Liver (tissue), 8 donors: ENCODE measurements at regions not wholly inside any gene's neighbourhood (a gene's known extent, or its start where the extent isn't known, plus 50 kb on each side); places are given as distances from the start of the nearest gene placed in this dataset.

Experiments
- DNase-seq: peaks from one replicate; pipeline ENCODE4 v3.0.0-alpha.2; 2017; ENCODE audit warnings: low spot score
- H3K27ac ChIP-seq, 2 donors: one replicate each; pipeline ENCODE4 v1.7.0; 2013; ENCODE audit warnings: inconsistent platforms in 2 of 2, low read length in 2 of 2, control low read depth in 1 of 2, low read depth in 1 of 2, mild to moderate bottlenecking in 1 of 2
- H3K27me3 ChIP-seq, 4 donors: one replicate each; pipeline versions ENCODE4 v1.6.1 to v1.7.0; 2013; ENCODE audit warnings: low read length in 3 of 4, inconsistent platforms in 1 of 4, mild to moderate bottlenecking in 1 of 4, moderate library complexity in 1 of 4; ENCODE audit not compliant: control insufficient read depth in 4 of 4, insufficient read depth in 4 of 4
- H3K36me3 ChIP-seq, 4 donors: one replicate each; pipeline versions ENCODE4 v1.6.1 to v1.7.0; 2013; ENCODE audit warnings: low read length in 3 of 4, mild to moderate bottlenecking in 3 of 4, low read depth in 1 of 4, moderate library complexity in 1 of 4; ENCODE audit not compliant: control insufficient read depth in 4 of 4, insufficient read depth in 3 of 4
- H3K4me1 ChIP-seq, 4 donors: one replicate each; pipeline versions ENCODE4 v1.6.1 to v1.7.0; 2013; ENCODE audit warnings: low read length in 3 of 4, mild to moderate bottlenecking in 3 of 4, moderate library complexity in 1 of 4; ENCODE audit not compliant: control insufficient read depth in 4 of 4, insufficient read depth in 4 of 4
- H3K4me3 ChIP-seq, 3 donors: one replicate each; pipeline versions ENCODE4 v1.6.1 to v1.7.0; 2013; ENCODE audit warnings: low read length in 3 of 3, control low read depth in 1 of 3, low read depth in 1 of 3, mild to moderate bottlenecking in 1 of 3
- H3K9ac ChIP-seq, 2 donors: one replicate each; pipeline ENCODE4 v1.7.0; 2013; ENCODE audit warnings: low read length in 2 of 2, mild to moderate bottlenecking in 2 of 2, moderate library complexity in 2 of 2, control low read depth in 1 of 2, low read depth in 1 of 2
- H3K9me3 ChIP-seq, 4 donors: one replicate each; pipeline versions ENCODE4 v1.6.1 to v1.7.0; 2013; ENCODE audit warnings: low read length in 3 of 4; ENCODE audit not compliant: control insufficient read depth in 4 of 4
- CTCF ChIP-seq: fragments of 150-350 bp; IDR thresholded peaks from 2 replicates; pipeline ENCODE4 v1.5.1; 2017; ENCODE audit warnings: improper control_type of control experiment, low read depth, low read length; ENCODE audit not compliant: missing input control
- EGR1 ChIP-seq, 2 donors: IDR thresholded peaks; 2 replicates each; pipeline ENCODE4 v1.6.1; 2016 to 2018; ENCODE audit warnings: antibody characterized with exemption in 2 of 2, low read depth in 2 of 2
- FOXA1 ChIP-seq: IDR thresholded peaks from 2 replicates; pipeline ENCODE4 v1.6.1; 2016; ENCODE audit warnings: antibody characterized with exemption
- GABPA ChIP-seq, 2 donors: IDR thresholded peaks in 1 of 2; conservative IDR thresholded peaks in 1 of 2; 2 replicates each; pipeline ENCODE4 v1.6.1; 2016; ENCODE audit warnings: antibody characterized with exemption in 2 of 2, mild to moderate bottlenecking in 1 of 2, moderate library complexity in 1 of 2
- HNF4A ChIP-seq, 2 donors: conservative IDR thresholded peaks; 2 replicates each; pipeline ENCODE4 v1.6.1; 2016; ENCODE audit warnings: antibody characterized with exemption in 2 of 2, mild to moderate bottlenecking in 2 of 2
- HNF4G ChIP-seq: IDR thresholded peaks from 2 replicates; pipeline ENCODE4 v1.6.1; 2016; ENCODE audit warnings: antibody characterized with exemption
- JUND ChIP-seq, 2 donors: IDR thresholded peaks; 2 replicates each; pipeline ENCODE4 v1.6.1; 2016; ENCODE audit warnings: antibody characterized with exemption in 2 of 2
- NR2F2 ChIP-seq: IDR thresholded peaks from 2 replicates; pipeline ENCODE4 v1.6.1; 2016; ENCODE audit warnings: antibody characterized with exemption
- RAD21 ChIP-seq, 2 donors: IDR thresholded peaks; 2 replicates each; pipeline ENCODE4 v1.6.1; 2016; ENCODE audit warnings: antibody characterized with exemption in 2 of 2, mild to moderate bottlenecking in 2 of 2
- RXRA ChIP-seq, 2 donors: IDR thresholded peaks; 2 replicates each; pipeline ENCODE4 v1.6.1; 2017 to 2018; ENCODE audit warnings: antibody characterized with exemption in 2 of 2, mild to moderate bottlenecking in 1 of 2
- SP1 ChIP-seq: IDR thresholded peaks from 2 replicates; pipeline ENCODE4 v1.6.1; 2018; ENCODE audit warnings: antibody characterized with exemption, mild to moderate bottlenecking
- TAF1 ChIP-seq: conservative IDR thresholded peaks from 2 replicates; pipeline ENCODE4 v1.6.1; 2016; ENCODE audit warnings: antibody characterized with exemption, mild to moderate bottlenecking
- YY1 ChIP-seq: IDR thresholded peaks from 2 replicates; pipeline ENCODE4 v1.6.1; 2016; ENCODE audit warnings: antibody characterized with exemption, mild to moderate bottlenecking
- WGBS: extraction: QIAGEN DNeasy Blood & Tissue Kit; methylation state at CpG from one replicate; pipeline ENCODE4 v1.1.7; 2013; 5-methylcytosine and 5-hydroxymethylcytosine counted together
- TF ChIP-seq, protein P1 (sequence below): IDR thresholded peaks from 2 replicates; pipeline ENCODE4 v1.6.1; 2016; ENCODE audit warnings: antibody characterized with exemption
- TF ChIP-seq, protein P2 (sequence below): IDR thresholded peaks from 2 replicates; pipeline ENCODE4 v1.6.1; 2016; ENCODE audit warnings: antibody characterized with exemption
- donor health status: healthy.
- donor health status: healthy.
- donor health status: healthy.
- donor health status: healthy.
- donor health status: healthy.

GRCh38 chr12:93094988-93095737, 166.1 kb upstream of the EEA1 start (continued):
- no peak for TF ChIP-seq RXRA (IDR thresholded peaks at IDR 0.05)

DNA sequence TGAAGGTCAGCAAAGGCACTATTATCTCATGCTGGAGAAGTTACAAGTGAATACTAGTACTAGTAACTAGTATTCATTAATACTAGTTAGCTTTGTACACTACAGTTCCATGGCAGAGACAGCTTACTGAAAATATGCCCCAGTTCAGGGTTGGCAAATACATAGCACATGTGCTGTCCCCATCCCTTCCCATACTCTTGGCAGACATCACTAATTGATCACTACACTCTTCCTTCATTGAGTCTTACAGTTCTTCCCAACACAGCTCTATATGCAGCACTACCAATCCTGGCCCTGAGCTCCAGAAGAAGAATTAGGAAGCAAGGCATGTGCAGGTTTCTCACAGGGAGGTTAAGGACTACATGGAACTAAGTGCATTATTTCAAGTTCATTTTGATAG, 168.3 kb upstream of the EEA1 start:
- H3K4me3 ChIP-seq: no peak overlapping the region
- no peaks in the 10 kb centered on the region for H3K4me1 ChIP-seq
- H3K27ac ChIP-seq: no peak overlapping the region
- H3K9me3 ChIP-seq: no peaks in the 10 kb centered on the region
- no peaks in the 10 kb centered on the region for H3K27me3 ChIP-seq
- TF ChIP-seq, protein P1, sequence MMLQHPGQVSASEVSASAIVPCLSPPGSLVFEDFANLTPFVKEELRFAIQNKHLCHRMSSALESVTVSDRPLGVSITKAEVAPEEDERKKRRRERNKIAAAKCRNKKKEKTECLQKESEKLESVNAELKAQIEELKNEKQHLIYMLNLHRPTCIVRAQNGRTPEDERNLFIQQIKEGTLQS: no peak
- TF ChIP-seq TAF1 (no peak), HNF4G (no peak), NR2F2 (no peak), SP1 (no peak), CTCF (no peak), HNF4A (conservative IDR thresholded peaks at IDR 0.05) (no peak), GABPA (IDR thresholded peaks at IDR 0.05 in 1 of 2, conservative IDR thresholded peaks at IDR 0.05 in 1 of 2) (no peak), FOXA1 (no peak)
- no peak overlapping the region for H3K9ac ChIP-seq
- no peak for DNase-seq
- H3K36me3 ChIP-seq: no peaks in the 10 kb centered on the region

GRCh38 chr12:93098077-93098476, 169.0 kb upstream of the EEA1 start:
- Histone ChIP-seq H3K27me3 (no peaks in the 10 kb centered on the region), H3K4me3 (no peak overlapping the region), H3K4me1 (no peaks in the 10 kb centered on the region), H3K9me3 (no peaks in the 10 kb centered on the region), H3K27ac (no peak overlapping the region), H3K36me3 (no peaks in the 10 kb centered on the region), H3K9ac (no peak overlapping the region)
- TF ChIP-seq JUND (IDR thresholded peaks at IDR 0.05) (no peak), CTCF (peak; percentile 37), YY1 (peak; percentile 37), EGR1 (IDR thresholded peaks at IDR 0.05; ENCODE audit: low read depth in 2 of 2) (no peak), NR2F2 (no peak), RAD21 (IDR thresholded peaks at IDR 0.05) (peak; percentile 66 to 74)
- TF ChIP-seq, protein P2, sequence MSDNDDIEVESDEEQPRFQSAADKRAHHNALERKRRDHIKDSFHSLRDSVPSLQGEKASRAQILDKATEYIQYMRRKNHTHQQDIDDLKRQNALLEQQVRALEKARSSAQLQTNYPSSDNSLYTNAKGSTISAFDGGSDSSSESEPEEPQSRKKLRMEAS: no peak
- 56% methylated on average over 2 of the region's 2 CpGs for WGBS
- DNase-seq: peak; percentile 79
